K562 (cell line): ENCODE measurements at regions not wholly inside any gene's neighbourhood (a gene's known extent, or its start where the extent isn't known, plus 50 kb on each side); places are given as distances from the start of the nearest gene placed in this dataset.
A peak's percentile ranks its signal among the peaks of the same experiment; 100 is the strongest.

ENCODE experiments used
- CBX1 ChIP-seq: sonication (generic); IDR thresholded peaks from 2 replicates; pipeline ENCODE4 v1.6.1; 2016; ENCODE audit warnings: antibody characterized with exemption, low read depth, mild to moderate bottlenecking
- DMBX1 ChIP-seq: fragments of 250-450 bp; sonication (Bioruptor Pico); IDR thresholded peaks from 2 replicates; pipeline ENCODE4 v1.8.0; 2022; ENCODE audit warnings: inconsistent platforms, mild to moderate bottlenecking, moderate library complexity, borderline replicate concordance
- HEY1 ChIP-seq: fragments of 250-450 bp; sonication (Bioruptor Pico); IDR thresholded peaks from 2 replicates; pipeline ENCODE4 v1.5.0; 2020; ENCODE audit warnings: mild to moderate bottlenecking, moderate library complexity, borderline replicate concordance
- IRF2 ChIP-seq: sonication (generic); formaldehyde crosslinking; IDR thresholded peaks from 2 replicates; pipeline ENCODE4 v1.8.1; 2022; ENCODE audit warnings: mild to moderate bottlenecking, missing genetic modification reagents
- KHSRP ChIP-seq: fragments of 450-650 bp; IDR thresholded peaks from 2 replicates; pipeline ENCODE4 v1.6.1; 2017
- NR2C1 ChIP-seq, 2 experiments: fragments of 450-650 bp; IDR thresholded peaks; 2 replicates each; pipeline ENCODE4 v1.6.1; 2017; ENCODE audit warnings: mild to moderate bottlenecking in 2 of 2, antibody characterized with exemption in 1 of 2, inconsistent platforms in 1 of 2, missing compliant biosample characterization in 1 of 2, missing genetic modification characterization in 1 of 2
- POLR2A ChIP-seq: fragments of 450-650 bp; conservative IDR thresholded peaks from 2 replicates; pipeline ENCODE4 v1.6.1; 2016
- SMAD3 ChIP-seq: fragments of 450-650 bp; formaldehyde crosslinking; conservative IDR thresholded peaks from 2 replicates; pipeline ENCODE4 v1.4.0; 2020; ENCODE audit warnings: mild to moderate bottlenecking
- ZFX ChIP-seq: sonication (generic); formaldehyde crosslinking; IDR thresholded peaks from 2 replicates; pipeline ENCODE4 v1.8.0; 2022; ENCODE audit warnings: mild to moderate bottlenecking, missing genetic modification reagents, moderate library complexity
- ZNF3 ChIP-seq: fragments of 250-450 bp; sonication (Bioruptor Pico); IDR thresholded peaks from 2 replicates; pipeline ENCODE4 v1.5.0; 2021; ENCODE audit warnings: mild to moderate bottlenecking, moderate library complexity
- ZNF41 ChIP-seq: fragments of 250-450 bp; sonication (Bioruptor Pico); conservative IDR thresholded peaks from 2 replicates; pipeline ENCODE4 v1.4.0; 2020; ENCODE audit warnings: mild to moderate bottlenecking
- ZNF77 ChIP-seq: fragments of 250-450 bp; sonication (Bioruptor Pico); IDR thresholded peaks from 2 replicates; pipeline ENCODE4 v1.5.0; 2020
- TF ChIP-seq, protein P1 (sequence below): fragments of 450-650 bp; formaldehyde crosslinking; IDR thresholded peaks from 2 replicates; pipeline ENCODE4 v1.4.0; 2020; ENCODE audit warnings: mild to moderate bottlenecking, moderate library complexity
- TF ChIP-seq, protein P2 (sequence below), 2 experiments: fragments of 450-650 bp in 1 of 2; sonication (generic) in 1 of 2; formaldehyde crosslinking; conservative IDR thresholded peaks; 2 replicates each; pipeline versions ENCODE4 v1.4.0 to v1.8.1; 2020 to 2022; ENCODE audit warnings: mild to moderate bottlenecking in 1 of 2, missing genetic modification reagents in 1 of 2
- TF ChIP-seq, protein P3 (sequence below): fragments of 450-650 bp; formaldehyde crosslinking; IDR thresholded peaks from 2 replicates; pipeline ENCODE4 v1.4.0; 2020; ENCODE audit warnings: mild to moderate bottlenecking, mixed read lengths
- TF ChIP-seq, protein P4 (sequence below), 2 experiments: fragments of 250-450 bp in 1 of 2; fragments of 450-650 bp in 1 of 2; sonication (Bioruptor Pico) in 1 of 2; IDR thresholded peaks; 2 replicates each; pipeline versions ENCODE4 v1.6.1 to v1.8.0; 2016 to 2021; ENCODE audit warnings: mild to moderate bottlenecking in 2 of 2, moderate library complexity in 2 of 2, missing compliant biosample characterization in 1 of 2, missing genetic modification characterization in 1 of 2
- TF ChIP-seq, protein P5 (sequence below): sonication (generic); formaldehyde crosslinking; IDR thresholded peaks from 2 replicates; pipeline ENCODE4 v1.8.0; 2023; ENCODE audit warnings: mild to moderate bottlenecking, missing genetic modification reagents
- TF ChIP-seq, protein P6 (sequence below): sonication (generic); formaldehyde crosslinking; IDR thresholded peaks from 2 replicates; pipeline ENCODE4 v1.8.0; 2022; ENCODE audit warnings: missing genetic modification reagents, mild to moderate bottlenecking, moderate library complexity, borderline replicate concordance

DNA sequence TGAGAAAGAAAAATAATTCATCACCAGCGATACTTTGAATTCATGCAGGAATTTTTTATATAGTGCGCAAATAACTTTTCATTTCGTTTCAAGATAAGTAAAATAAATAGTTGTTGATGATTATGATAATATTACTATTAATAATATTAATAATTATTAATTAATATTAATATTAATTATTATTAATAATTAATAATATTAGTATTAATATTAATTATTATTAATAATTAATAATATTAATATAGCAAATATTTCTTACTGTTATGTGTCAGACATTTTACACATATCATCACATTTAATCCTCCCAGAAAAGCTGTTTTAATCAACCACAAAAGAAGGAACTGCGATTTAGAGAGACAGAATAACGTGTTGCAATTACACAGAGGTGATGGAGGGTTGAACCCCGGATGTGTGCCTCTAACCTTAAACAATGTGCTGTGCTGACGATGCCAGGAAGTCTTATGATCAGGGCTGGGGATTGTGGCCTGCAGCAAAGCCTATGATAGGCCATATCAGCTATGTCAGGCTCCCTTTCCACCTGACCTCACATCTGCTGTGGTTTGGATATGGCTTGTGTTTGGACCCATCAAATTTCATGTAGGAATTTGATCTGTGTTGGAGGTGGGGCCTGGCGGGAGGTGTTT lies 263.5 kb upstream of the NR2F2 start (continued):
- TF ChIP-seq, protein P1, sequence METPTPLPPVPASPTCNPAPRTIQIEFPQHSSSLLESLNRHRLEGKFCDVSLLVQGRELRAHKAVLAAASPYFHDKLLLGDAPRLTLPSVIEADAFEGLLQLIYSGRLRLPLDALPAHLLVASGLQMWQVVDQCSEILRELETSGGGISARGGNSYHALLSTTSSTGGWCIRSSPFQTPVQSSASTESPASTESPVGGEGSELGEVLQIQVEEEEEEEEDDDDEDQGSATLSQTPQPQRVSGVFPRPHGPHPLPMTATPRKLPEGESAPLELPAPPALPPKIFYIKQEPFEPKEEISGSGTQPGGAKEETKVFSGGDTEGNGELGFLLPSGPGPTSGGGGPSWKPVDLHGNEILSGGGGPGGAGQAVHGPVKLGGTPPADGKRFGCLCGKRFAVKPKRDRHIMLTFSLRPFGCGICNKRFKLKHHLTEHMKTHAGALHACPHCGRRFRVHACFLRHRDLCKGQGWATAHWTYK (CRISPR knock-in tag) = no peak
- TF ChIP-seq ZFX = peak; percentile 23; the same call in 1 of the 2 replicates
- TF ChIP-seq KHSRP = no peak
- TF ChIP-seq, protein P2, sequence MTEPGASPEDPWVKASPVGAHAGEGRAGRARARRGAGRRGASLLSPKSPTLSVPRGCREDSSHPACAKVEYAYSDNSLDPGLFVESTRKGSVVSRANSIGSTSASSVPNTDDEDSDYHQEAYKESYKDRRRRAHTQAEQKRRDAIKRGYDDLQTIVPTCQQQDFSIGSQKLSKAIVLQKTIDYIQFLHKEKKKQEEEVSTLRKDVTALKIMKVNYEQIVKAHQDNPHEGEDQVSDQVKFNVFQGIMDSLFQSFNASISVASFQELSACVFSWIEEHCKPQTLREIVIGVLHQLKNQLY (CRISPR knock-in tag; conservative IDR thresholded peaks at IDR 0.05) = 0 out of 4 replicates have a peak, but pooled peaks of 1 of the 2 experiments have one; percentile 63
- TF ChIP-seq, protein P3, sequence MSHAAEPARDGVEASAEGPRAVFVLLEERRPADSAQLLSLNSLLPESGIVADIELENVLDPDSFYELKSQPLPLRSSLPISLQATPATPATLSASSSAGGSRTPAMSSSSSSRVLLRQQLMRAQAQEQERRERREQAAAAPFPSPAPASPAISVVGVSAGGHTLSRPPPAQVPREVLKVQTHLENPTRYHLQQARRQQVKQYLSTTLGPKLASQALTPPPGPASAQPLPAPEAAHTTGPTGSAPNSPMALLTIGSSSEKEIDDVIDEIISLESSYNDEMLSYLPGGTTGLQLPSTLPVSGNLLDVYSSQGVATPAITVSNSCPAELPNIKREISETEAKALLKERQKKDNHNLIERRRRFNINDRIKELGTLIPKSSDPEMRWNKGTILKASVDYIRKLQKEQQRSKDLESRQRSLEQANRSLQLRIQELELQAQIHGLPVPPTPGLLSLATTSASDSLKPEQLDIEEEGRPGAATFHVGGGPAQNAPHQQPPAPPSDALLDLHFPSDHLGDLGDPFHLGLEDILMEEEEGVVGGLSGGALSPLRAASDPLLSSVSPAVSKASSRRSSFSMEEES (CRISPR knock-in tag) = peak; percentile 14; the same call in 1 of the 2 replicates
- TF ChIP-seq DMBX1 (CRISPR knock-in tag) = no peak; the same call in 1 of the 2 replicates
- TF ChIP-seq NR2C1 (IDR thresholded peaks at IDR 0.05) = no peak
- no peak for TF ChIP-seq NR2C1 (tag; IDR thresholded peaks at IDR 0.05)
- TF ChIP-seq, protein P4, sequence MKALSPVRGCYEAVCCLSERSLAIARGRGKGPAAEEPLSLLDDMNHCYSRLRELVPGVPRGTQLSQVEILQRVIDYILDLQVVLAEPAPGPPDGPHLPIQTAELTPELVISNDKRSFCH (CRISPR knock-in tag; IDR thresholded peaks at IDR 0.05) = no peak
- TF ChIP-seq, protein P4 (tag; IDR thresholded peaks at IDR 0.05) = peak; percentile 64
- TF ChIP-seq, protein P5, sequence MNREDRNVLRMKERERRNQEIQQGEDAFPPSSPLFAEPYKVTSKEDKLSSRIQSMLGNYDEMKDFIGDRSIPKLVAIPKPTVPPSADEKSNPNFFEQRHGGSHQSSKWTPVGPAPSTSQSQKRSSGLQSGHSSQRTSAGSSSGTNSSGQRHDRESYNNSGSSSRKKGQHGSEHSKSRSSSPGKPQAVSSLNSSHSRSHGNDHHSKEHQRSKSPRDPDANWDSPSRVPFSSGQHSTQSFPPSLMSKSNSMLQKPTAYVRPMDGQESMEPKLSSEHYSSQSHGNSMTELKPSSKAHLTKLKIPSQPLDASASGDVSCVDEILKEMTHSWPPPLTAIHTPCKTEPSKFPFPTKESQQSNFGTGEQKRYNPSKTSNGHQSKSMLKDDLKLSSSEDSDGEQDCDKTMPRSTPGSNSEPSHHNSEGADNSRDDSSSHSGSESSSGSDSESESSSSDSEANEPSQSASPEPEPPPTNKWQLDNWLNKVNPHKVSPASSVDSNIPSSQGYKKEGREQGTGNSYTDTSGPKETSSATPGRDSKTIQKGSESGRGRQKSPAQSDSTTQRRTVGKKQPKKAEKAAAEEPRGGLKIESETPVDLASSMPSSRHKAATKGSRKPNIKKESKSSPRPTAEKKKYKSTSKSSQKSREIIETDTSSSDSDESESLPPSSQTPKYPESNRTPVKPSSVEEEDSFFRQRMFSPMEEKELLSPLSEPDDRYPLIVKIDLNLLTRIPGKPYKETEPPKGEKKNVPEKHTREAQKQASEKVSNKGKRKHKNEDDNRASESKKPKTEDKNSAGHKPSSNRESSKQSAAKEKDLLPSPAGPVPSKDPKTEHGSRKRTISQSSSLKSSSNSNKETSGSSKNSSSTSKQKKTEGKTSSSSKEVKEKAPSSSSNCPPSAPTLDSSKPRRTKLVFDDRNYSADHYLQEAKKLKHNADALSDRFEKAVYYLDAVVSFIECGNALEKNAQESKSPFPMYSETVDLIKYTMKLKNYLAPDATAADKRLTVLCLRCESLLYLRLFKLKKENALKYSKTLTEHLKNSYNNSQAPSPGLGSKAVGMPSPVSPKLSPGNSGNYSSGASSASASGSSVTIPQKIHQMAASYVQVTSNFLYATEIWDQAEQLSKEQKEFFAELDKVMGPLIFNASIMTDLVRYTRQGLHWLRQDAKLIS (CRISPR knock-in tag) = peak; percentile 60; the same call in 1 of the 2 replicates
- TF ChIP-seq HEY1 (CRISPR knock-in tag) = no peak
- no peak for TF ChIP-seq CBX1
- TF ChIP-seq, protein P6, sequence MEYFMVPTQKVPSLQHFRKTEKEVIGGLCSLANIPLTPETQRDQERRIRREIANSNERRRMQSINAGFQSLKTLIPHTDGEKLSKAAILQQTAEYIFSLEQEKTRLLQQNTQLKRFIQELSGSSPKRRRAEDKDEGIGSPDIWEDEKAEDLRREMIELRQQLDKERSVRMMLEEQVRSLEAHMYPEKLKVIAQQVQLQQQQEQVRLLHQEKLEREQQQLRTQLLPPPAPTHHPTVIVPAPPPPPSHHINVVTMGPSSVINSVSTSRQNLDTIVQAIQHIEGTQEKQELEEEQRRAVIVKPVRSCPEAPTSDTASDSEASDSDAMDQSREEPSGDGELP (CRISPR knock-in tag) = peak; percentile 68; the same call in 1 of the 2 replicates
- TF ChIP-seq IRF2 (CRISPR knock-in tag) = no peak
- TF ChIP-seq ZNF41 (CRISPR knock-in tag) = no peak
- TF ChIP-seq POLR2A = no peak
- TF ChIP-seq ZNF77 = no peak
- no peak for TF ChIP-seq SMAD3 (CRISPR knock-in tag)
- TF ChIP-seq ZNF3 (CRISPR knock-in tag) = no peak
